ENCODE measurements at regions not wholly inside any gene's neighbourhood (a gene's known extent, or its start where the extent isn't known, plus 50 kb on each side); places are given as distances from the start of the nearest gene placed in this dataset.
A peak's percentile ranks its signal among the peaks of the same experiment; 100 is the strongest.
"Not testable (repeated sequence)": the region's sequence is repeated elsewhere in the genome, so short reads cannot be mapped to it uniquely, and the experiment has no call there.

- Histone ChIP-seq H3K9me3 (no peaks in the 10 kb centered on the region), H3K36me3 (no peaks in the 10 kb centered on the region), H3K4me1 (peaks cover 0 to 22% (median 8%) of the 10 kb centered on the region in 4 donors), H3K27ac (peak overlapping the region in 2 of 4 donors; percentile 7 to 51), H3K4me3 (no peak overlapping the region), H3K27me3 (no peaks in the 10 kb centered on the region)
- WGBS, 2 donors, result 76 to 78% methylated on average over 1 of the region's 1 CpG
- intact Hi-C loops (cut with DNase I), result no loop called here
- TF ChIP-seq POLR2AphosphoS5 (IDR thresholded peaks at IDR 0.05) (peak; percentile 56 to 77 (median 68)), POLR2A (IDR thresholded peaks at IDR 0.05) (no peak), EP300 (IDR thresholded peaks at IDR 0.05) (no peak)
- TF ChIP-seq, protein P1, sequence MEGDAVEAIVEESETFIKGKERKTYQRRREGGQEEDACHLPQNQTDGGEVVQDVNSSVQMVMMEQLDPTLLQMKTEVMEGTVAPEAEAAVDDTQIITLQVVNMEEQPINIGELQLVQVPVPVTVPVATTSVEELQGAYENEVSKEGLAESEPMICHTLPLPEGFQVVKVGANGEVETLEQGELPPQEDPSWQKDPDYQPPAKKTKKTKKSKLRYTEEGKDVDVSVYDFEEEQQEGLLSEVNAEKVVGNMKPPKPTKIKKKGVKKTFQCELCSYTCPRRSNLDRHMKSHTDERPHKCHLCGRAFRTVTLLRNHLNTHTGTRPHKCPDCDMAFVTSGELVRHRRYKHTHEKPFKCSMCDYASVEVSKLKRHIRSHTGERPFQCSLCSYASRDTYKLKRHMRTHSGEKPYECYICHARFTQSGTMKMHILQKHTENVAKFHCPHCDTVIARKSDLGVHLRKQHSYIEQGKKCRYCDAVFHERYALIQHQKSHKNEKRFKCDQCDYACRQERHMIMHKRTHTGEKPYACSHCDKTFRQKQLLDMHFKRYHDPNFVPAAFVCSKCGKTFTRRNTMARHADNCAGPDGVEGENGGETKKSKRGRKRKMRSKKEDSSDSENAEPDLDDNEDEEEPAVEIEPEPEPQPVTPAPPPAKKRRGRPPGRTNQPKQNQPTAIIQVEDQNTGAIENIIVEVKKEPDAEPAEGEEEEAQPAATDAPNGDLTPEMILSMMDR (IDR thresholded peaks at IDR 0.05), result no peak
- peak; percentile 77 for DNase-seq
These were observed 505.1 kb upstream of the SYT1 start for GRCh38 chr12:78359520-78359919.

- H3K4me3 ChIP-seq, result no peak overlapping the region
- WGBS, 2 donors, result 40 to 76% methylated on average over 4 of the region's 4 CpGs
- no peaks in the 10 kb centered on the region for H3K27me3 ChIP-seq
- H3K9me3 ChIP-seq, result no peaks in the 10 kb centered on the region
- intact Hi-C loops (cut with DNase I), result no loop called here
- TF ChIP-seq, protein P1 (IDR thresholded peaks at IDR 0.05), result no peak
- TF ChIP-seq EP300 (IDR thresholded peaks at IDR 0.05), result no peak
- no peak for TF ChIP-seq POLR2AphosphoS5 (IDR thresholded peaks at IDR 0.05)
- no peak for TF ChIP-seq POLR2A (IDR thresholded peaks at IDR 0.05)
- H3K27ac ChIP-seq, result no peak overlapping the region
- peaks cover 0 to 20% (median 8%) of the 10 kb centered on the region in 4 donors for H3K4me1 ChIP-seq
- H3K36me3 ChIP-seq, result no peaks in the 10 kb centered on the region
- DNase-seq, result no peak
These were observed 502.9 kb upstream of the SYT1 start for GRCh38 chr12:78361683-78362082.

DNA sequence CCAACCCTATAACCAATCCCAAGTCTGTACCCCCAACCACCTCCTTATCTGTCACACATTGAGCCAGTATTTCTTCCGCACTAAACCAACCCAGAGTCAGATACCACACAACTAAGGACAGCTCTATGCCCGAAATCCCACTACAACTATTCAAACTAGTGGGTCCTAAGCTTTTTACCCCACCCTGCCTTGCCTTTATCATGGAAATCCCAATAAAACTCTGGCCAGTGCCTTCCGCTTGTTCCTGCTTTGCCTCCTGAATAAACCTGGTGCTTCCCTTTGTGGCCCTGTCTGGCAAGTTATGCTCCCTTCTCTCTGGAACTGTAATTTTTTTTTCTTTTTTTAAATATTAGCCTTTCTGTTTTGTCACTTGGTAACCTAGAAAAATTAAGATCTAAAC lies 493.3 kb upstream of the SYT1 start:
- H3K27me3 ChIP-seq, result no peaks in the 10 kb centered on the region
- no peak overlapping the region for H3K4me3 ChIP-seq
- 87 to 92% methylated on average over 3 of the region's 3 CpGs for WGBS, 2 donors
- no peaks in the 10 kb centered on the region for H3K9me3 ChIP-seq
- no peaks in the 10 kb centered on the region for H3K36me3 ChIP-seq
- H3K27ac ChIP-seq, result no peak overlapping the region
- no peak for DNase-seq
- H3K4me1 ChIP-seq, result no peaks in the 10 kb centered on the region
- TF ChIP-seq EP300 (IDR thresholded peaks at IDR 0.05) (no peak), POLR2AphosphoS5 (IDR thresholded peaks at IDR 0.05) (no peak), POLR2A (IDR thresholded peaks at IDR 0.05) (no peak)
- TF ChIP-seq, protein P1 (IDR thresholded peaks at IDR 0.05), result no peak
- intact Hi-C loops (cut with DNase I), result no loop called here

- no peaks in the 10 kb centered on the region for H3K4me1 ChIP-seq
- H3K9me3 ChIP-seq, result no peaks in the 10 kb centered on the region
- no peak for TF ChIP-seq POLR2AphosphoS5 (IDR thresholded peaks at IDR 0.05)
- TF ChIP-seq POLR2A (IDR thresholded peaks at IDR 0.05), result no peak
- TF ChIP-seq, protein P1 (IDR thresholded peaks at IDR 0.05), result no peak
- no peak for TF ChIP-seq EP300 (IDR thresholded peaks at IDR 0.05)
- H3K27ac ChIP-seq, result no peak overlapping the region
- no peak overlapping the region for H3K4me3 ChIP-seq
- no peaks in the 10 kb centered on the region for H3K36me3 ChIP-seq
- 54 to 65% methylated on average over 1 of the region's 1 CpG for WGBS, 2 donors
- intact Hi-C loops (cut with DNase I), result no loop called here
- no peak for DNase-seq
- H3K27me3 ChIP-seq, result no peaks in the 10 kb centered on the region
These were observed 489.1 kb upstream of the SYT1 start for GRCh38 chr12:78375461-78375860.

- H3K4me3 ChIP-seq, result no peak overlapping the region
- H3K4me1 ChIP-seq, result no peaks in the 10 kb centered on the region
- TF ChIP-seq POLR2A (IDR thresholded peaks at IDR 0.05) (no peak), POLR2AphosphoS5 (IDR thresholded peaks at IDR 0.05) (no peak)
- no peaks in the 10 kb centered on the region for H3K9me3 ChIP-seq
- intact Hi-C loops (cut with DNase I), result no loop called here
- no peaks in the 10 kb centered on the region for H3K27me3 ChIP-seq
- no peaks in the 10 kb centered on the region for H3K36me3 ChIP-seq
- H3K27ac ChIP-seq, result no peak overlapping the region
- DNase-seq, result no peak
These were observed 488.3 kb upstream of the SYT1 start for GRCh38 chr12:78376257-78376656.

- WGBS, 2 donors, result 56 to 68% methylated on average over 2 of the region's 2 CpGs
- H3K27me3 ChIP-seq; H3K27ac ChIP-seq; H3K9me3 ChIP-seq; DNase-seq; H3K4me3 ChIP-seq; H3K36me3 ChIP-seq; intact Hi-C loops (cut with DNase I); H3K4me1 ChIP-seq: not testable (repeated sequence)
These were observed 485.5 kb upstream of the SYT1 start for GRCh38 chr12:78379065-78379464.
